ENCODE measurements at regions not wholly inside any gene's neighbourhood (a gene's known extent, or its start where the extent isn't known, plus 50 kb on each side); places are given as distances from the start of the nearest gene placed in this dataset.

DNA sequence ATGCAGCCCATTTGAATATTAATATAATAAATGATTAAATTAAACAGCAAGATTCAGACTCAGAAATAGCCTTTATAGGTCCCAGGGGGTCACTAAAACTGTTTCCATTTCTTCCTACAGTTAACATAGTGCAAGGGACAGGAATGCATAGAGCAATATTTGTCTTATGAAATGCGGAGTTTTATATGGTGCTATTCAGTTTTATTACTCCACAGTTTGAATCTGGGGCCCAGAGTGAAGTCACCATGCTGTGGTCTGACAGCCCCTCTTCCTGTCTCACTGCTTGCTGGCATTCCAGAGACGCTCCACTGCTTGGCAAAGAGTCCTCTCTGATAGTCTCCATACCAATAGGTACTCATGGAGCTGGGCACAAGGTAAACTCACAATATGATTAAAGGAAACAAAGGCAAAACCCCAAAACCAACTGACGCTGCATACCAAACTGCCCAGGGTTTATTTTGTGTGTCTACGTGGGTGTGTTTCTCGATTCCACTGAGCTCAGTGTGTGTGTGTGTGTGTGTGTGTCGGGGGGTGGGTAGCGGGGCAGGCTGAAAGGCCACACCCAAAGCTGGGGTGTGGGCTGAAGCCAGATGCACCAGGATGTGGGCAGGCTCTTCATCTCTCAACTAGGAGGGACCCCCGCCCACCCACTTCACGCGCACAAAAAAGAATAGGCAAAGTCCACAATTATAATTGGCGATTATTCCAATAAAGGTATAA is 277.9 kb downstream of the TSHZ3 start:
- in situ Hi-C loops (cut with HindIII; ENCODE audit: low sequenced_read_pairs): no loop called here
- TF ChIP-seq, protein P1, sequence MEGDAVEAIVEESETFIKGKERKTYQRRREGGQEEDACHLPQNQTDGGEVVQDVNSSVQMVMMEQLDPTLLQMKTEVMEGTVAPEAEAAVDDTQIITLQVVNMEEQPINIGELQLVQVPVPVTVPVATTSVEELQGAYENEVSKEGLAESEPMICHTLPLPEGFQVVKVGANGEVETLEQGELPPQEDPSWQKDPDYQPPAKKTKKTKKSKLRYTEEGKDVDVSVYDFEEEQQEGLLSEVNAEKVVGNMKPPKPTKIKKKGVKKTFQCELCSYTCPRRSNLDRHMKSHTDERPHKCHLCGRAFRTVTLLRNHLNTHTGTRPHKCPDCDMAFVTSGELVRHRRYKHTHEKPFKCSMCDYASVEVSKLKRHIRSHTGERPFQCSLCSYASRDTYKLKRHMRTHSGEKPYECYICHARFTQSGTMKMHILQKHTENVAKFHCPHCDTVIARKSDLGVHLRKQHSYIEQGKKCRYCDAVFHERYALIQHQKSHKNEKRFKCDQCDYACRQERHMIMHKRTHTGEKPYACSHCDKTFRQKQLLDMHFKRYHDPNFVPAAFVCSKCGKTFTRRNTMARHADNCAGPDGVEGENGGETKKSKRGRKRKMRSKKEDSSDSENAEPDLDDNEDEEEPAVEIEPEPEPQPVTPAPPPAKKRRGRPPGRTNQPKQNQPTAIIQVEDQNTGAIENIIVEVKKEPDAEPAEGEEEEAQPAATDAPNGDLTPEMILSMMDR (IDR thresholded peaks at IDR 0.05; ENCODE audit: low read depth, low read length, missing control alignments): no peak
- H3K4me3 ChIP-seq (ENCODE audit: low read depth, low read length): no peak overlapping the region
- no peak for DNase-seq (ENCODE audit: low read depth)

DNA sequence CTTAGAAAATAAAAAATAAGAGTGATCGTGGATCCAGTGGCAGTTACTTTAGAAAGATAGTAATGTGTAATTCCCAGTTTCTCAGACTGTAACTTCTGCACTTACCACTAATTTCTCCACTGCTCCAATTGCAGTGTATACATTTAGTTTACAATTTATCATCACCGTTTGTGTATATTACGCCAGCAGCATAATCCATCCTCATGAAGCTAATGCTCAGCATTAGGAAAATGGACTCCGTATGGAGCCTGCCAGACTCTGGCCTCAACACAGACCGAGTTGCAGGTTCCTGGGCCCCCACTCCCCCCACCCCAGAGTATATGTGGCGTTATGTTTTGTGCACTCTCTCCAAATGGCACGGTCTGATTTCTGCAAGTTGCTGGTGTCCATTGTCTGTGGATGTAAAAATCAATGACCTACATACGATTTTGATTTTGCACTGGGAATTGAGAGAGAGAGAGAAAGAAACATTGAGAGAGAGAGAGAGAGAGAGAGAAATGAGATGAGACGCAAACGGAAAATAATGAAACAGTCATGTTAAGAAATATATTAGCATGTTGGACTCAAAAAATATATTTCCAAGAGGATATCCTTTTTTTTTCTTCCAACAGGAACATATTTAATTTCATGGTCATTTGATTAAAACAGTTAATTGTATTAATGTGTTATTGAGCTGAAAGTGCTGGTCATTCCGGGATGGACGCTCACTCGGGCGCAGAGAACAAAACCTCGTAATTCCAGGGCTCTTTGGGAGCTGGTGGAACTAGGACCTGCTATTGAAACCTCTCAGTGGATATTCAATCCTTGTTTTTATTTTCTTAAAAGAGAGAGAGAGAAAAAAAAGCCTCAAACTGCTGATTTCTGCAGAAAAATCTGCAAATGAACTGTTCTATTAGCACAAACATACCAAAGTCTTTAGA is 278.8 kb downstream of the TSHZ3 start:
- DNase-seq (ENCODE audit: low read depth): no peak
- no peak overlapping the region for H3K4me3 ChIP-seq (ENCODE audit: low read depth, low read length)

DNA sequence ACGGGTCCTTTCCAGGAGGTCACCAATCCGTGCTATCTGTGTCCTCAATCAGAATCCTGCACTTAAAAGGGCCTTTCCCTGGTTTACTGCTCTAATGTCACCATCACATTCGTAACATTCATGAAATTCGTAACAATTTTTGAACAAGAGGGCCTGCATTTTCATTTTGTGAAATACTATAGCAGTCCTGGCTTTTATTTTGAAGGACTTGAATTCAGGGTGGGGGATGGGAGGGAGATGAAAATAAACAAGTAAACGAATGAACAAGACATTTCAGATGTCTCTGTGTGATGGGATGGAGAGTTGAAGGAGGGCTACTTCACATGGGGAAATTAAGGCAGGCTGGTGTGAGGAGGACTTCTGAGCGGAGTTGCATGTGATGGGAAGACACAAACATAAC is 281.0 kb downstream of the TSHZ3 start:
- in situ Hi-C loops (cut with HindIII; ENCODE audit: low sequenced_read_pairs): no loop called here
- TF ChIP-seq, protein P1 (IDR thresholded peaks at IDR 0.05; ENCODE audit: low read depth, low read length, missing control alignments): no peak
- H3K4me3 ChIP-seq (ENCODE audit: low read depth, low read length): no peak overlapping the region
- no peak for DNase-seq (ENCODE audit: low read depth)

More for the DNA sequence above, 278.8 kb downstream of the TSHZ3 start:
- TF ChIP-seq, protein P1 (IDR thresholded peaks at IDR 0.05; ENCODE audit: low read depth, low read length, missing control alignments): no peak
- in situ Hi-C loops (cut with HindIII; ENCODE audit: low sequenced_read_pairs): no loop called here

DNA sequence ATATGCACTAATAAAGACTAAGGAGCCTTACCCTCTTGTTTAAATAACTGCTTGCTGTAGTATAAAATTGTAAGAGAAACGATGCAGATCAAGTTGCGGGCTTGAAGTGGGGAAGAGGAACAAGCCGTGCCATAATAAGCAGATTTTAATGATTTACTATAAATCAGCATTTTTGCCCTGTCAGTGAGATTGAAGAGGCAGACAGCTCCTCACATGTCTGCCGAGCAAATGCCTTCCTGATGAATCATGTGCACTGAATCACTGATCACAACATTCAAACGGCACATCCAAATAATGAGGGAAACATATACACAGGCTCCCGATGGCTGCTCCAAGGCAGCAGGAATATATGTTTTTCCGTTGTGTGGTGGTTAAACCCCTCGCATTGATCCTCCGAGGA is 282.9 kb downstream of the TSHZ3 start:
- peak; percentile 23 for DNase-seq (ENCODE audit: low read depth)
- H3K4me3 ChIP-seq (ENCODE audit: low read depth, low read length): no peak overlapping the region
- in situ Hi-C loops (cut with HindIII; ENCODE audit: low sequenced_read_pairs): no loop called here
- TF ChIP-seq, protein P1 (IDR thresholded peaks at IDR 0.05; ENCODE audit: low read depth, low read length, missing control alignments): no peak

DNA sequence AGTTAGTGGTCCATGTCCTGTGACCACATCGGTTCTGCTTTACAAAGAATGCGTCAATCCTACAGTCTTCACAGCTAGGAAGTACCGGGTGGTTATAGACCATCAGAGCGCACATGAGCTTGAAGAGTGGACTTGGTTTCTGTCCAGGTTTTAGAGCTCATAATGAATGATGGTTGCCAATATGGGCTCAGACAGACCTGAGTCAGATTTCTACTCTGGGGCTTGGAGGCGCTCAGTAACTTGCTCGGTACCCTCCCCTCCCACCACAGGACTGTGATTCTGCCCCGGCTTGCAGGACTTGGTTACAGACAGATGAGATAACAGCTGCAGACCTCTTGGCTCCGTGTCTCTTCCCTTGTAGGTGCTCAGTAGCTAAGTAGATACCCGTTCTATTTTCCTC is 284.7 kb downstream of the TSHZ3 start:
- in situ Hi-C loops (cut with HindIII; ENCODE audit: low sequenced_read_pairs): no loop called here
- H3K4me3 ChIP-seq (ENCODE audit: low read depth, low read length): no peak overlapping the region
- no peak for DNase-seq (ENCODE audit: low read depth)
- TF ChIP-seq, protein P1 (IDR thresholded peaks at IDR 0.05; ENCODE audit: low read depth, low read length, missing control alignments): no peak

DNA sequence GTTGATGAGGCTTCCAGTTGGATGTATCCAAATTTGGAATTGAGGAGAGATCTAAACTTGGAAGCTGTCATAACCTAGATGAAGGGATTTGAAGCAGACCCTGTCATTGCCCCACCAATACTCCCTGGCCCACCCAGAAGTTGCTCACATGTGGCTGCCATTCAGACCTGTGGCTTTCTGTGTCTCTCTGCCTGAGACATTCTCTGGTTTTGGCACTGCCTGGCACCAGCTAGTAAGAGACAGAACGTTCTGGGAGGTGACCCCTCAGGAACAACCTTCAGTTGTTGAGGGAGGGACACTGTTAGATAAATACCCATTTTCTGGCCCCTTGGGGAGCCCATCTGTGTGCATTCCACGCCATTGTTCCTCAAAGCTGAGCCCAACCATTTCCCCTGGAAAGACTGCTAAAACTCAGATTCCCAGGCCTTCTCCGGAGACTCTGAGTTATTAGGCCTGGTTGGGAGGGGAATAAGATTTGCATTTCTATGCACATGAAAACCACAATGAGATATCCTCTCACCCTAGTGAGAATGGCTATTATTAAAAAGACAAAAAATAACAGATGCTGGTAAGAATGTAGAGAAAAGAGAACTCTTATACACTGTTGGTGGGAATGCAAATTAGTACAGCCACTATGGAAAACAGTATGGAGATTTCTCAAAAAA is 290.4 kb downstream of the TSHZ3 start:
- no peak for DNase-seq (ENCODE audit: low read depth)
- H3K4me3 ChIP-seq (ENCODE audit: low read depth, low read length): no peak overlapping the region
- TF ChIP-seq, protein P1 (IDR thresholded peaks at IDR 0.05; ENCODE audit: low read depth, low read length, missing control alignments): no peak
- in situ Hi-C loops (cut with HindIII; ENCODE audit: low sequenced_read_pairs): loop anchor here (5.0 kb wide), 1 partner anchor 33 kb away; no protein-coding TSS in a partner anchor

Data from astrocyte of the cerebellum (primary cell).